H1 (cell line): ENCODE measurements at regions not wholly inside any gene's neighbourhood (a gene's known extent, or its start where the extent isn't known, plus 50 kb on each side); places are given as distances from the start of the nearest gene placed in this dataset.

Source experiments
- CTCF ChIA-PET: fragments of 300-600 bp; sonication (Branson Sonifier 250); formaldehyde crosslinking; loops from one replicate; lab custom pipeline; 2021; ENCODE audit not compliant: partially characterized antibody; lab: Charles Lee
- POLR2A ChIA-PET: fragments of 300-600 bp; sonication (Branson Sonifier 250); formaldehyde crosslinking; loops from one replicate; lab custom pipeline; 2021; ENCODE audit warnings: inconsistent platforms; ENCODE audit not compliant: partially characterized antibody; lab: Charles Lee
- DNase-seq, 2 experiments: peaks; one replicate each; pipeline versions ENCODE4 v3.0.0 to v3.0.0-alpha.2; 2010 to 2022; ENCODE audit warnings: low spot score in 2 of 2, low read depth in 1 of 2, mixed read lengths in 1 of 2
- FAIRE-seq: peaks from 2 replicates; lab custom pipeline; 2011; peaks lifted over from hg19 to GRCh38; lab: Jason Lieb, UNC
- H2AFZ ChIP-seq: 2 replicates; pipeline ENCODE4 v1.8.1; 2012; ENCODE audit warnings: low read length, inconsistent platforms
- H2AK5ac ChIP-seq: 2 replicates; pipeline ENCODE4 v1.6.1; 2013; ENCODE audit warnings: low read depth, low read length
- H2BK120ac ChIP-seq: replicated peaks from 2 replicates; pipeline ENCODE3; 2013; ENCODE audit warnings: low read depth, low read length, inconsistent platforms
- H2BK12ac ChIP-seq: 2 replicates; pipeline ENCODE4 v1.6.1; 2013; ENCODE audit warnings: low read depth, low read length
- H2BK15ac ChIP-seq: 2 replicates; pipeline ENCODE4 v1.6.1; 2013; ENCODE audit warnings: low read length
- H2BK20ac ChIP-seq: 2 replicates; pipeline ENCODE4 v1.6.1; 2013; ENCODE audit warnings: low read length
- H2BK5ac ChIP-seq: 2 replicates; pipeline ENCODE4 v1.6.1; 2013; ENCODE audit warnings: low read depth, low read length
- H3K14ac ChIP-seq: 2 replicates; pipeline ENCODE4 v1.6.1; 2013; ENCODE audit warnings: inconsistent platforms; ENCODE audit not compliant: insufficient read length
- H3K18ac ChIP-seq: 2 replicates; pipeline ENCODE4 v1.6.1; 2013; ENCODE audit warnings: low read length; ENCODE audit errors: extremely low read depth
- H3K23ac ChIP-seq: 2 replicates; pipeline ENCODE4 v1.6.1; 2013; ENCODE audit warnings: inconsistent platforms; ENCODE audit not compliant: insufficient read length
- H3K23me2 ChIP-seq: 2 replicates; pipeline ENCODE4 v1.6.1; 2013; ENCODE audit warnings: low read depth, low read length
- H3K27ac ChIP-seq: 2 replicates; pipeline ENCODE4 v1.6.1; 2011; ENCODE audit warnings: low read depth, low read length, inconsistent platforms
- H3K27me3 ChIP-seq, 4 experiments: replicated peaks in 1 of 4; 1 replicate in 1 of 4; 2 replicates in 3 of 4; pipeline versions ENCODE4 v1.6.1 to v1.8.1; 2011 to 2013; ENCODE audit warnings: low read length in 3 of 4, mild to moderate bottlenecking in 3 of 4, inconsistent platforms in 2 of 4, mixed read lengths in 2 of 4, moderate library complexity in 1 of 4; ENCODE audit not compliant: control insufficient read depth in 3 of 4, insufficient read depth in 3 of 4; ENCODE audit errors: extremely low read depth in 1 of 4
- H3K36me3 ChIP-seq, 4 experiments: 2 replicates each; pipeline versions ENCODE4 v1.6.1 to v1.8.1; 2011 to 2013; ENCODE audit warnings: mild to moderate bottlenecking in 4 of 4, low read length in 3 of 4, moderate library complexity in 2 of 4, control low read depth in 1 of 4, inconsistent platforms in 1 of 4; ENCODE audit not compliant: insufficient read depth in 4 of 4, control insufficient read depth in 2 of 4
- H3K4ac ChIP-seq: replicated peaks from 2 replicates; pipeline ENCODE3; 2013; ENCODE audit warnings: low read length, low read depth, mixed read lengths, inconsistent platforms; ENCODE audit not compliant: insufficient read length
- H3K4me1 ChIP-seq, 4 experiments: replicated peaks in 1 of 4; 1 replicate in 1 of 4; 2 replicates in 3 of 4; pipeline versions ENCODE4 v1.6.1 to v1.8.1; 2011 to 2013; ENCODE audit warnings: low read length in 3 of 4, inconsistent platforms in 2 of 4, mixed read lengths in 1 of 4; ENCODE audit not compliant: insufficient read depth in 4 of 4, control insufficient read depth in 3 of 4
- H3K4me2 ChIP-seq, 2 experiments: 2 replicates each; pipeline versions ENCODE4 v1.6.1 to v1.8.1; 2011 to 2013; ENCODE audit warnings: low read depth in 2 of 2, low read length in 2 of 2, control low read depth in 1 of 2, inconsistent platforms in 1 of 2, mild to moderate bottlenecking in 1 of 2; ENCODE audit not compliant: insufficient read depth in 1 of 2
- H3K4me3 ChIP-seq, 4 experiments: fragments of 200-600, 300-600 bp in 1 of 4; sonication (generic), shearing (Covaris generic), sonication (Bioruptor Twin) in 1 of 4; 2 replicates each; pipeline versions ENCODE4 v1.5.1 to v1.8.1; 2011 to 2016; ENCODE audit warnings: low read length in 4 of 4, low read depth in 3 of 4, control low read depth in 2 of 4, inconsistent platforms in 2 of 4, mild to moderate bottlenecking in 2 of 4, mixed read lengths in 1 of 4, moderate library complexity in 1 of 4; ENCODE audit not compliant: insufficient read depth in 2 of 4; ENCODE audit errors: extremely low read depth in 1 of 4
- H3K56ac ChIP-seq: replicated peaks from 2 replicates; pipeline ENCODE3; 2013; ENCODE audit warnings: low read depth, mild to moderate bottlenecking, mixed read lengths, low read length, inconsistent platforms; ENCODE audit not compliant: insufficient read length
- H3K79me1 ChIP-seq: 2 replicates; pipeline ENCODE4 v1.6.1; 2013; ENCODE audit warnings: low read depth, low read length, control low read depth
- H3K79me2 ChIP-seq, 2 experiments: 2 replicates each; pipeline versions ENCODE4 v1.6.1 to v1.8.1; 2012 to 2013; ENCODE audit warnings: low read length in 2 of 2, mild to moderate bottlenecking in 2 of 2, inconsistent platforms in 1 of 2; ENCODE audit not compliant: insufficient read depth in 2 of 2, control insufficient read depth in 1 of 2
- H3K9ac ChIP-seq, 4 experiments: replicated peaks in 1 of 4; 1 replicate in 1 of 4; 2 replicates in 3 of 4; pipeline versions ENCODE4 v1.6.1 to v1.8.1; 2011 to 2013; ENCODE audit warnings: low read depth in 3 of 4, low read length in 3 of 4, control low read depth in 2 of 4, mild to moderate bottlenecking in 2 of 4, moderate library complexity in 2 of 4, inconsistent platforms in 1 of 4; ENCODE audit errors: extremely low read depth in 1 of 4
- H3K9me3 ChIP-seq, 2 experiments: 2 replicates each; pipeline versions ENCODE4 v1.6.1 to v1.8.1; 2012 to 2013; ENCODE audit warnings: mild to moderate bottlenecking in 2 of 2, moderate library complexity in 2 of 2, control low read depth in 1 of 2, inconsistent platforms in 1 of 2, low read depth in 1 of 2, low read length in 1 of 2, mixed read lengths in 1 of 2; ENCODE audit not compliant: insufficient read depth in 2 of 2
- H4K20me1 ChIP-seq, 2 experiments: replicated peaks in 1 of 2; 2 replicates each; pipeline versions ENCODE3 to v1.8.1; 2011 to 2013; ENCODE audit warnings: inconsistent platforms in 2 of 2, low read length in 2 of 2, mild to moderate bottlenecking in 1 of 2; ENCODE audit not compliant: insufficient read depth in 2 of 2, control insufficient read depth in 1 of 2
- H4K5ac ChIP-seq: 2 replicates; pipeline ENCODE4 v1.6.1; 2013; ENCODE audit warnings: low read length, low read depth, mixed read lengths, inconsistent platforms; ENCODE audit not compliant: insufficient read length
- H4K8ac ChIP-seq: 2 replicates; pipeline ENCODE4 v1.8.0; 2013; ENCODE audit warnings: mild to moderate bottlenecking, moderate library complexity, low read length, inconsistent platforms; ENCODE audit not compliant: insufficient read depth; ENCODE audit errors: extremely low read depth
- H4K91ac ChIP-seq: replicated peaks from 2 replicates; pipeline ENCODE3; 2013; ENCODE audit warnings: low read length, mixed read lengths, inconsistent platforms; ENCODE audit not compliant: insufficient read length
- ASH2L ChIP-seq: fragments of 200-600, 300-600 bp; sonication (generic); IDR thresholded peaks from one replicate; pipeline ENCODE4 v1.7.1; 2017; ENCODE audit warnings: low read length
- CEBPB ChIP-seq: IDR thresholded peaks from 2 replicates; pipeline ENCODE4 v1.6.1; 2012; ENCODE audit warnings: low read depth, low read length
- KDM1A ChIP-seq: fragments of 200-600, 300-600 bp; sonication (generic); IDR thresholded peaks from 2 replicates; pipeline ENCODE4 v1.7.1; 2016; ENCODE audit warnings: mild to moderate bottlenecking, low read length, borderline replicate concordance
- NRF1 ChIP-seq: IDR thresholded peaks from 2 replicates; pipeline ENCODE4 v1.6.1; 2011; ENCODE audit warnings: mild to moderate bottlenecking, low read depth, low read length, improper control_type of control experiment
- RAD21 ChIP-seq, 2 experiments: IDR thresholded peaks in 1 of 2; conservative IDR thresholded peaks in 1 of 2; 2 replicates each; pipeline ENCODE4 v1.6.1; 2011; ENCODE audit warnings: low read depth in 2 of 2, low read length in 2 of 2, improper control_type of control experiment in 1 of 2, inconsistent platforms in 1 of 2, mild to moderate bottlenecking in 1 of 2, moderate library complexity in 1 of 2
- SIN3A ChIP-seq, 2 experiments: IDR thresholded peaks in 1 of 2; conservative IDR thresholded peaks in 1 of 2; 2 replicates each; pipeline ENCODE4 v1.6.1; 2011 to 2012; ENCODE audit warnings: low read length in 2 of 2, improper control_type of control experiment in 1 of 2, low read depth in 1 of 2, mild to moderate bottlenecking in 1 of 2
- SP2 ChIP-seq: IDR thresholded peaks from 2 replicates; pipeline ENCODE4 v1.6.1; 2012; ENCODE audit warnings: mild to moderate bottlenecking, low read length, inconsistent platforms
- SUZ12 ChIP-seq: fragments of 200-600 bp; sonication (generic); IDR thresholded peaks from 2 replicates; pipeline ENCODE4 v1.6.1; 2012; ENCODE audit warnings: mild to moderate bottlenecking, inconsistent platforms, low read length, moderate library complexity, mixed read lengths
- TBP ChIP-seq: IDR thresholded peaks from 2 replicates; pipeline ENCODE4 v1.6.1; 2011; ENCODE audit warnings: low read depth, low read length, improper control_type of control experiment
- TCF12 ChIP-seq: IDR thresholded peaks from 2 replicates; pipeline ENCODE4 v1.6.1; 2011; ENCODE audit warnings: low read depth, mild to moderate bottlenecking, low read length
- TEAD4 ChIP-seq: IDR thresholded peaks from 2 replicates; pipeline ENCODE4 v1.6.1; 2012; ENCODE audit warnings: low read depth, low read length, inconsistent platforms, mixed read lengths
- WGBS, 2 experiments: shearing (Covaris generic) in 1 of 2; methylation state at CpG; one replicate each; pipeline versions ENCODE4 v1.1.6 to v1.1.7; 2013 to 2015; ENCODE audit warnings: low lambda C conversion rate in 2 of 2, mixed read lengths in 2 of 2, inconsistent platforms in 1 of 2, low coverage in 1 of 2, missing lambda C conversion rate in 1 of 2; ENCODE audit not compliant: insufficient replicate concordance in 2 of 2, insufficient coverage in 1 of 2, insufficient read length in 1 of 2; ENCODE audit errors: extremely low coverage in 1 of 2, missing lambda C conversion rate in 1 of 2; 5-methylcytosine and 5-hydroxymethylcytosine counted together
- TF ChIP-seq, protein P1 (sequence below): IDR thresholded peaks from 2 replicates; pipeline ENCODE4 v1.6.1; 2012; ENCODE audit warnings: inconsistent platforms
- TF ChIP-seq, protein P2 (sequence below): IDR thresholded peaks from 2 replicates; pipeline ENCODE4 v1.6.1; 2012; ENCODE audit warnings: low read length, inconsistent platforms

DNA sequence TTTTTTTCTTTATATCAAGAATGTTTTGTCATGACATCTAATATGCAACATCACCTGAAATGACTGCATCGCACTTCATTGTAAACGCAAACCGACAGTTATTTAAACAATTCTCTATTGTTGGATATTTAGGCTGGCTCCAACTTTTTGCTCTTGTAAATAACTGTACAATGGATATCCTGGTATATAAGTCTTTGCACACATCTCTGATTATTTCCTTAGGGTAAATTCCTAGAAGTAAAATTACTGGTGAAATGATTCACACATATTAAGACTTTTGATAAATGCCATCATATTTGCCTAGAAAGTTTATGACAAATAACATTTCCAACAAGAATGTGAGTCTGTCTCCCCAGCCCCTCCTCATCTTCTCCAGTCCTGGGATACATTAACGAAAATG is 154.7 kb downstream of the TFAP2C start:
- POLR2A ChIA-PET: no interaction called here
- H3K4me1 ChIP-seq: peaks cover 0 to 7% (median 0%) of the 10 kb centered on the region in 4 experiments; a peak in 2 of 7 replicates
- H3K27me3 ChIP-seq: no peaks in the 10 kb centered on the region
- no peak overlapping the region for H2BK20ac ChIP-seq
- H4K91ac ChIP-seq: no peak overlapping the region
- no peaks in the 10 kb centered on the region for H3K9me3 ChIP-seq
- H3K36me3 ChIP-seq: no peaks in the 10 kb centered on the region
- no peak overlapping the region for H2BK120ac ChIP-seq
- no peaks in the 10 kb centered on the region for H4K20me1 ChIP-seq
- 91% methylated on average over 4 of the region's 4 CpGs; no CpG with 5 or more reads in 1 of the 2 experiments for WGBS, 2 experiments
- FAIRE-seq: no peak
- H3K79me1 ChIP-seq: no peaks in the 10 kb centered on the region
- no peak overlapping the region for H3K9ac ChIP-seq
- H4K5ac ChIP-seq: no peak overlapping the region
- no peak overlapping the region for H3K56ac ChIP-seq
- H3K23ac ChIP-seq: no peak overlapping the region
- H2BK5ac ChIP-seq: no peak overlapping the region
- H3K27ac ChIP-seq: no peak overlapping the region
- H3K14ac ChIP-seq: no peak overlapping the region
- H3K23me2 ChIP-seq: no peaks in the 10 kb centered on the region; the same call in 1 of the 2 replicates
- no peak overlapping the region for H4K8ac ChIP-seq
- no peak overlapping the region for H3K4me2 ChIP-seq
- no peak overlapping the region for H2AFZ ChIP-seq
- H2BK15ac ChIP-seq: no peak overlapping the region
- no peak for DNase-seq
- no peak overlapping the region for H2AK5ac ChIP-seq
- no peaks in the 10 kb centered on the region for H3K79me2 ChIP-seq
- no peak overlapping the region for H3K4ac ChIP-seq
- no peak overlapping the region for H2BK12ac ChIP-seq
- H3K18ac ChIP-seq: no peak overlapping the region
- CTCF ChIA-PET: interaction anchor here (0.6 to 0.7 kb wide), 2 partner anchors 60 to 99 kb away, joined by 3 to 5 read pairs; no protein-coding TSS in a partner anchor
- H3K4me3 ChIP-seq: no peak overlapping the region
- no peak for TF ChIP-seq CEBPB
- TF ChIP-seq ASH2L: no peak
- TF ChIP-seq, protein P1, sequence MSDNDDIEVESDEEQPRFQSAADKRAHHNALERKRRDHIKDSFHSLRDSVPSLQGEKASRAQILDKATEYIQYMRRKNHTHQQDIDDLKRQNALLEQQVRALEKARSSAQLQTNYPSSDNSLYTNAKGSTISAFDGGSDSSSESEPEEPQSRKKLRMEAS: no peak
- TF ChIP-seq SUZ12: no peak
- TF ChIP-seq TBP: no peak
- TF ChIP-seq RAD21 (IDR thresholded peaks at IDR 0.05 in 1 of 2, conservative IDR thresholded peaks at IDR 0.05 in 1 of 2; ENCODE audit: low read depth in 2 of 2, low read length in 2 of 2): no peak
- TF ChIP-seq NRF1: no peak
- TF ChIP-seq SIN3A (conservative IDR thresholded peaks at IDR 0.05 in 1 of 2, IDR thresholded peaks at IDR 0.05 in 1 of 2; ENCODE audit: low read depth in 1 of 2, low read length in 2 of 2): no peak
- TF ChIP-seq SP2: no peak
- TF ChIP-seq TEAD4: no peak
- no peak for TF ChIP-seq KDM1A
- TF ChIP-seq, protein P2, sequence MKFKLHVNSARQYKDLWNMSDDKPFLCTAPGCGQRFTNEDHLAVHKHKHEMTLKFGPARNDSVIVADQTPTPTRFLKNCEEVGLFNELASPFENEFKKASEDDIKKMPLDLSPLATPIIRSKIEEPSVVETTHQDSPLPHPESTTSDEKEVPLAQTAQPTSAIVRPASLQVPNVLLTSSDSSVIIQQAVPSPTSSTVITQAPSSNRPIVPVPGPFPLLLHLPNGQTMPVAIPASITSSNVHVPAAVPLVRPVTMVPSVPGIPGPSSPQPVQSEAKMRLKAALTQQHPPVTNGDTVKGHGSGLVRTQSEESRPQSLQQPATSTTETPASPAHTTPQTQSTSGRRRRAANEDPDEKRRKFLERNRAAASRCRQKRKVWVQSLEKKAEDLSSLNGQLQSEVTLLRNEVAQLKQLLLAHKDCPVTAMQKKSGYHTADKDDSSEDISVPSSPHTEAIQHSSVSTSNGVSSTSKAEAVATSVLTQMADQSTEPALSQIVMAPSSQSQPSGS: no peak
- TF ChIP-seq TCF12: no peak
